ENCODE measurements at regions not wholly inside any gene's neighbourhood (a gene's known extent, or its start where the extent isn't known, plus 50 kb on each side); places are given as distances from the start of the nearest gene placed in this dataset.

DNA sequence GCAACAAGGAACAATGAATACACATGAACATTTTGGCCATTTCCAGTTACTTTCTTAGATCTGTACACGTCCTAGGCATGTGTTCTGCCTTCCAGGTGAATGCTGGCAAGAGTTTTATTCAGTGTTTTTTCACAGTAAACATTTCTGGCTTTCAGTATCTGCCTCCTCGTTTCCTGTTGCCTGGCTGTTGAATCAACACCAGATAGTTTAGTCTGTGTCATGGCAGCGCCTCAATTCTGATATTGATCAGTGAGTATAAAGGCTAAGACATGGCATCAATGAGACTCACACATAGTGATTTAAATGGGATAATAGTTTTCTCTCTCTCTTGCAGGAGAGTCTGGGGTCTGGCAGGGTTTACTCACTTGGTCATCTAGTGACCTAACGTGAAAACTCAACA lies 266.9 kb upstream of the SLCO3A1 start:
- TF ChIP-seq, protein P1, sequence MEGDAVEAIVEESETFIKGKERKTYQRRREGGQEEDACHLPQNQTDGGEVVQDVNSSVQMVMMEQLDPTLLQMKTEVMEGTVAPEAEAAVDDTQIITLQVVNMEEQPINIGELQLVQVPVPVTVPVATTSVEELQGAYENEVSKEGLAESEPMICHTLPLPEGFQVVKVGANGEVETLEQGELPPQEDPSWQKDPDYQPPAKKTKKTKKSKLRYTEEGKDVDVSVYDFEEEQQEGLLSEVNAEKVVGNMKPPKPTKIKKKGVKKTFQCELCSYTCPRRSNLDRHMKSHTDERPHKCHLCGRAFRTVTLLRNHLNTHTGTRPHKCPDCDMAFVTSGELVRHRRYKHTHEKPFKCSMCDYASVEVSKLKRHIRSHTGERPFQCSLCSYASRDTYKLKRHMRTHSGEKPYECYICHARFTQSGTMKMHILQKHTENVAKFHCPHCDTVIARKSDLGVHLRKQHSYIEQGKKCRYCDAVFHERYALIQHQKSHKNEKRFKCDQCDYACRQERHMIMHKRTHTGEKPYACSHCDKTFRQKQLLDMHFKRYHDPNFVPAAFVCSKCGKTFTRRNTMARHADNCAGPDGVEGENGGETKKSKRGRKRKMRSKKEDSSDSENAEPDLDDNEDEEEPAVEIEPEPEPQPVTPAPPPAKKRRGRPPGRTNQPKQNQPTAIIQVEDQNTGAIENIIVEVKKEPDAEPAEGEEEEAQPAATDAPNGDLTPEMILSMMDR (IDR thresholded peaks at IDR 0.05; ENCODE audit: low read depth, low read length, missing input control) = no peak
- no peak for TF ChIP-seq JUND (IDR thresholded peaks at IDR 0.05)
- TF ChIP-seq TAF1 (conservative IDR thresholded peaks at IDR 0.05) = no peak
- TF ChIP-seq REST (IDR thresholded peaks at IDR 0.05) = no peak
- TF ChIP-seq ATF3 (IDR thresholded peaks at IDR 0.05) = no peak
- TF ChIP-seq FOXA2 (IDR thresholded peaks at IDR 0.05) = peak; percentile 57
- TF ChIP-seq SP1 (IDR thresholded peaks at IDR 0.05) = no peak
